ENCODE measurements at regions not wholly inside any gene's neighbourhood (a gene's known extent, or its start where the extent isn't known, plus 50 kb on each side); places are given as distances from the start of the nearest gene placed in this dataset.

DNA sequence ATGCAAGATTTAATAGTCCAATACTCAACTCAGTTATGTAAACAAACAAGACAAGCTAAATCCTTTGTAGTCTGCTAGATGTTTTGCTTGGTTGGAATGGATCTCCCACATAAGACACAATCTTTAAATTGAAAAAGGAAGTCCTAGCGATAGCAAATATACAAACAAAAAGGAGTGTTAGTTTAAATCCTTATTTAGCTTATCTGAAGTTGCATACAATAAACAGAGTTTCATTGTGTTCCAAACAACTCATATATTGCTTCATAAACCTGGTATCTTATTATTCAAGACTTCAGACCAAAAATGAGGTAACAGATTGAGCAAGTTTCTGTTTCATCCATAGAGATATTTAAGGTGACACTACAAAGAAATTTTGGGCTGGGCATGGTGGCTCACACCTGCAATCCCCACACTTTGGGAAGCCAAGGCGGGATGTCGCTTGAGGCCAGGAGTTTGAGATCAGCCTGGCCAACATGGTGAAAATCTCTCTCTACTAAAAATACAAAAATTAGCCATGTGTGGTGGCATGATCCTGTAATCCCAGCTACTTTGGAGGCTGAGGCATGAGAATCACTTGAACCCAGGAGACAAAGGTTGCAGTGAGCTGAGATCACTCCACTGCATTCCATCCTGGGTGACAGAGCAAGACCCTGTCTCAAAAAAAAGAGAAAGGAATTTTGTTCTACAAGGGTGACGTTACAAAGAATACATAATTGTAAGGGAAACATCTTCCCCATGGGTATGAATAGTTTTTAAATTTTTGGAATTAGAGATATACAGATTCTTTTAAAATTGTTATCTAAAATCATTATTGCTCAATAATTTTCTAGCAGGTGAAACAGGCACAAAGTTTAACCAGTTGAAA, 150.5 kb upstream of the L3MBTL4 start:
- TF ChIP-seq, protein P1, sequence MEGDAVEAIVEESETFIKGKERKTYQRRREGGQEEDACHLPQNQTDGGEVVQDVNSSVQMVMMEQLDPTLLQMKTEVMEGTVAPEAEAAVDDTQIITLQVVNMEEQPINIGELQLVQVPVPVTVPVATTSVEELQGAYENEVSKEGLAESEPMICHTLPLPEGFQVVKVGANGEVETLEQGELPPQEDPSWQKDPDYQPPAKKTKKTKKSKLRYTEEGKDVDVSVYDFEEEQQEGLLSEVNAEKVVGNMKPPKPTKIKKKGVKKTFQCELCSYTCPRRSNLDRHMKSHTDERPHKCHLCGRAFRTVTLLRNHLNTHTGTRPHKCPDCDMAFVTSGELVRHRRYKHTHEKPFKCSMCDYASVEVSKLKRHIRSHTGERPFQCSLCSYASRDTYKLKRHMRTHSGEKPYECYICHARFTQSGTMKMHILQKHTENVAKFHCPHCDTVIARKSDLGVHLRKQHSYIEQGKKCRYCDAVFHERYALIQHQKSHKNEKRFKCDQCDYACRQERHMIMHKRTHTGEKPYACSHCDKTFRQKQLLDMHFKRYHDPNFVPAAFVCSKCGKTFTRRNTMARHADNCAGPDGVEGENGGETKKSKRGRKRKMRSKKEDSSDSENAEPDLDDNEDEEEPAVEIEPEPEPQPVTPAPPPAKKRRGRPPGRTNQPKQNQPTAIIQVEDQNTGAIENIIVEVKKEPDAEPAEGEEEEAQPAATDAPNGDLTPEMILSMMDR (conservative IDR thresholded peaks at IDR 0.05; ENCODE audit: low read length): no peak
- no peak for TF ChIP-seq EZH2phosphoT487 (IDR thresholded peaks at IDR 0.05; ENCODE audit: borderline replicate concordance)

All from Loucy (cell line).